HG03108 (cell line): ENCODE measurements at regions not wholly inside any gene's neighbourhood (a gene's known extent, or its start where the extent isn't known, plus 50 kb on each side); places are given as distances from the start of the nearest gene placed in this dataset.
"Not testable (repeated sequence)": the region's sequence is repeated elsewhere in the genome, so short reads cannot be mapped to it uniquely, and the experiment has no call there.

ENCODE experiments used
- ATAC-seq: cut with Tn5 transposase; IDR thresholded peaks from one replicate; pipeline ENCODE4 v1.9.1; 2021; ENCODE audit warnings: moderate library complexity; ENCODE audit not compliant: unreplicated experiment

DNA sequence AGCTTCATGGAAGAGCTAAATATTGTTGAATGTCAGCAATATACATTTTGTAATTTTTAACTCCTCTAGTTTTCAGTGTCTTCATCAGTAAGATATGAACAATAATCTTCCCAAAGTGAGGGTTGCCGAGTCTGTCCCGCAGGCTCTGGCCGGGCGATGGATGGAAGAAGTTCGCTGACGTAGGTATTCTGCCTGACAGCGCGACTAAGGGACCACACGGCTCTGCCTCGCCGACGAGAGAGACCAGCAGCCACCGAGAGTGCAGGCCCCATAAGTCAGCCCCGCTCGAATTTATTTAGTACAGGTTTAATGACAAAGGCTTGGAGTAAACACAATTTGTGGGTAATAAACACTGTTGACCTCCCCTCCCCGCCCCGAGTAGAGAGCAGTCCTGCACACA, 427.4 kb upstream of the NECTIN3 start:
- no peak for ATAC-seq

DNA sequence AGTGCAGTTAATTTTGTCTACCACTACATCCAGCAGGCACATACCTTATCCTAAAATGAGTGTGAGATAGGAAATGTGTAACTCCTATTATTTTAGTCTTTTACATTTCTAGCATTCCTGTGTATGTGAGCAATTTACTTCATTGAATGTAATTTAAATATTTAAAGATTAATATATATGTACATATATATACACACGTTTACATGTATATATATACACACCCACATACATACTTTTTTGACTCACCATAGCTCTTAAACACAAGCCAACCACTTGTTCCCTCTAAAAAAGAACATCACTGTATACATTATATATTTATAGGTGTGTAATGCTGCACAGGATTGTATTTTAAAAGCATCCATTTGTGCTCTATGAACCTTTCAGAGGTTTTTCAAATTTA, 425.6 kb upstream of the NECTIN3 start:
- ATAC-seq, result no peak

DNA sequence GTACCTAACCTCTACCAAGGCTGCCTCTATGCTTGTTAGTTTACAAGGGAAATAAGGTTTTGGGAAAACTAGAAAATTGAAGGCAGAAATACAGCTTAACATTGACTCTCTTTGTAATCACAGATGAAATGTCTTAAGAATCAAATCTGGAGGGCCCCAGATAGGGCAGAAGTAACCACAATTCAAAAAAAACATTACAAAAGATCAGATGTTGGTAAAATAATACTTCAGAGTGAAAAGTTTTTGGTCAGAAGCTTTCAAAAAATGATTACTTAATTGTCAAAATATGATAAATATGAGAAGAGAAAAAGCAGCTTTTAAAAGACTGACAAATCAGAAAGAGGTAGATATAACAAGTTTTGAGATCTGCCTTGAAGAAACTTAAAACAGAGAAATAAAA, 425.1 kb upstream of the NECTIN3 start:
- no peak for ATAC-seq

- no peak for ATAC-seq
Observed at GRCh38 chr3:110647586-110647985, 424.0 kb upstream of the NECTIN3 start.

DNA sequence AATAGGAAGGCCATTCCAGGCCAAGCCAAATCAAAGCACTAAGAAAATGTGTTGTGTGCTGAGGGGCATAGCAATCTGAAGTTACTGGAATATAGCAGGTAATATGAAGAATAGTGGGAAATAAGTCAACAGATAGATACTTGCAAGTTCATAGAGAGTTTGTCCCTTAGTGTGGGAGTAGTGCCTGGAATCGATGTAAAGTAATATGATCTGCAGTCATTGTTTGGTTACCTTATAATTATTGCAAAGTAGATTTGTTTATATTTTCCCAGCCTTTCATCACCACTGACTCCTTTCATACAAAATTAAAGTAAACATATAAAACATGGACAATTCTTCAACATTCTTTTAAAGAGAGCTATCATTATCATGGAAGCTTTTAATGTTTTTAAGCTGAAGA, 420.9 kb upstream of the NECTIN3 start:
- no peak for ATAC-seq

DNA sequence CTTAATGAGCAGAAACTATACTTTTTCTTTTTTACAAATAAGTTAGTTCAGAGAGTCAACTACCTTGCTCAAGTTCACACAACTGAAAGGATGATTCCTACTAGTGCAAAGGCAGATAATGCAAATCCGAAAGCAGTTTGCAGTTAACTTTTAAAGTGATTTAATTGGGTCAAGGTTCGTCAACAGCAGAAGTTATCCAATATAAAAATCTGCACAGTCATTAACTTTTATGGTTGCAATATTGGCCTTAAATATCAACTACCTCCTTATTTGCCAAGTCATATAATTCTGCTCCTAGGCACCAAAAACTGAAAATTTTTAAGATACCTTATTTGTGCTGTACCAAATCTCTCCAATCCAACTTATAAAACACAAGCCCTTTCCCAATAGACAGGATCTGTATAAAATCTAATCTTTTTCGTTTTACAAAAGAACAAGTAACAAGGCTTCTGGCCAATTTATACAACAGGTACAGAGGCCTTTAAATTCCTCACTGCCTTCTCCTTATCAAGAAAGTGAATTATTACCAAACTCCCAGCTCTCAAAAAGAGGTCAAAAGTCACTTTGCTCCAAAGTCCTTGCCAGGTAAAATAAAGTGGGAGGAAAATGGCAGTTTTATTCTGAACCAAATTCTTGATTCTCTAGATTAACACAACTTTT, 416.6 kb upstream of the NECTIN3 start:
- no peak for ATAC-seq

DNA sequence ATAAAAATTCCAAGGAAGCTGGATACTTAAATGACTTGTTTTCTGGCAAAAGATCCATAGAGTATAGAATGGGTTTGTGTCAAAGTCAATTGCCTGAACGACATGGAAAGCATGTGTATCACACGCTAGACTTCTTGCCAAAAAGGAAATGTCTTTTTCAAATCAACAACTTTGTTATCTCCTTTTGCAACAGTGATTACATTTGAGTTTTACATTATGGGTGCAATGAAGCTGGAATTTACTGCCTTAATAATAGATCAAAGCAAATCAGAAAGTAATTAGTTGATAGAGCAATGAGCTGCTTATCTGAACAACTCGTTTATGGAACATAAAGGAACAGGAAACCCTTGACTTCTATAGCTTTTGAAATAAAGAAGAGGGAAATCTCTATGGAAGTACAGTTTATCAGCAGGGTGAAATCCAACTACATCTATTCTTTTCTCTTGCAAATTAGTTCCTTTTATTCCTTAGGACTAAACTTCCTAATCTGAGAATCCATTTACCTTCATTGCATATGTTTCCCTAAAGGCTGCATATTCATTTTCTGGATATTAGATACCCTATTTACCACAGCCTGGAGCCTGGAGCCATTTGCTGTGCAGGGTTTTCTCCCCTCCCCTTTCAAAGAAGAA, 415.1 kb upstream of the NECTIN3 start:
- no peak for ATAC-seq

DNA sequence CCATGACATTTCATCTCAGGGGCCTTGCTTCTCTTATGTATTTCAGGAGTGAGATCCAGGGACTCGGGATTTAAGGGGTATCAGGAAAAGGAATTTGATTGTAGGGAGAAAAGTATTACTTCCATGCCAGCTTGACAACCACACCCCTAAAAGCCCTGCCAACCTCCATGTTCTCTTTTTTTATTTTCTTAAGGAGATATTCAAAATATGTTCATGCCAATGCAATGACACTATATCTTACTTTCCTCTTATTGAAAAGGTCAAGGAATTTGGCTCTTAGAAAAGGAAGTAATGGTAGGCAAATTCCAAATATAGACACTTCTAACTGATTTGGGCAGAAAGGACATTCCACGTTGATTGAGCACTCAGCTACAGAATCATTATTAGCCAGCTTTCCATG, 407.5 kb upstream of the NECTIN3 start:
- ATAC-seq, result no peak

DNA sequence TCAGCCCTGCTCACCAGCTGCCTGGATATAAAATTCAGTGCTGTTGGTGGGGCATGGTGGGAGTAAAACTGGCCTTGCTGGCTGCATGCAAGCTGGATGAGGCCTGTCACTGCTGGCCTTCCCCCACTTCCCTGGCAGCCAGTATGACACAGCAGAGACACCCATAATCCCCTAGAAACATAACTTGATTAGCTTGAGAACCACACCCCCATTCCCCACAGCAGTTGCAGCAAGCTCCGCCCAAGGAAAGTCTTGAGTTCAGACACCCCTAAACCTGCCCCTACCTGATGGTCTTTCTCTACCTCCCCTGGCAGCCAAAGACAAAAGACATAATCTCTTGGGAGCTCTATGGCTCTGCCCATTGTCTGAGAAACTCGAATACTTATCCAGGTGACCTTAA, 405.1 kb upstream of the NECTIN3 start:
- no peak for ATAC-seq

- ATAC-seq, result no peak
Observed at GRCh38 chr3:110667216-110667615, 404.4 kb upstream of the NECTIN3 start.

DNA sequence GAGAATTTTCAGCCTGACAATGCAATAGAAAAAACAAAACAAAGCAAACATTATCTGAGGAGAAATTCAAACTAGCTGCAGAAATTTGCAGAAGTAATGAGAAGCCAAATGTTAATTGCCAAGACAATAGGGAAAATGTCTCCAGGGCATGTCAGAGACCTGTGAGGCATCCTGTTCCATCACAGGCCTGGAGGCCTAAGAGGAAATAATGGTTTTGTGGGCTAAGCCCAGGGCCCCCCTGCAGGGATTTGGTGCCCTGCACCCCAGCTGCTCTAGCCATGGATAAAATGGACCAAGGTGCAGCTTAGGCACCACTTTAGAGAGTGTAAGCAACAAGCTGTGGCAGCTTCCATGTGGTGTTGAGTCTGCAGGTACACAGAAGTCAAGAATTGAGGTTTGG, 401.2 kb upstream of the NECTIN3 start:
- no peak for ATAC-seq

- ATAC-seq, result no peak
Observed at GRCh38 chr3:110677506-110677905, 394.1 kb upstream of the NECTIN3 start.

GRCh38 chr3:110679285-110679684, 392.3 kb upstream of the NECTIN3 start:
- ATAC-seq, result no peak

DNA sequence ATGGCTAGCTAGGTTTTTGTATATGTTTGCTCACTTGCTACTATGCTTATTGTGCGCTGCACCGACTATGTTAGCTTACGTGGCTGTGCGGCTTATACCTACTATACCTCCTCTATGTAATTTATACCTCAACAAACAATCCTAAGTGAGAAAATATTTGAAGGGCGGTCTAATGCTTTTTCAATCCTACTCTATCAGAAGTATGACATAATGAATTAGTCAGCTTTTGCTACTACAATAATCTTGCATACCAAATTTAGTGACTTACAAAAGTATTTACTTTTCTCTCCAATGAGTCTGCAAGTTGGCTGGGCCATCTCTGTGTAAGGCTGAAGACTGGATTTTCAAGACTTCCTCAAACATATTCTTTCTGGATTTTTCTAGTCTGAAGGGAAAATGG, 391.2 kb upstream of the NECTIN3 start:
- no peak for ATAC-seq

DNA sequence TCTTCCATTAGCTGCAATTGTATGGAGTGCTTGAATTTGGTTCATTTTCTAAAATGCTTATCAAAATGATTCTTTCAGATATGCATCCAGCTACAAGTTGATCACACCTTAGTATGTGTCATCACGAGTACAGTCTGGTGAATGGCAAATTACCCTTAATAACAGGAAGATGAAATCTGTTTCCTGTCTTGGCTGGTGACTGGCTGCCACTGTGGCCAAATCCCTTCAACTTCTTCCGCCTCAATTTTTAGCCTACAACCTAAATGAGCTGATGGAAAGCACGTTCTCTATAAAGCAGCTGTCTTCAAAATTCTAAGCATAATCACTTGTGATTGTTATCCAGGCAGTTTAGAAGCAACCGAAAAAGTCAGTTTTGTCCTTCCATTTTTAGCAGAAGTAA, 387.1 kb upstream of the NECTIN3 start:
- ATAC-seq, result no peak

DNA sequence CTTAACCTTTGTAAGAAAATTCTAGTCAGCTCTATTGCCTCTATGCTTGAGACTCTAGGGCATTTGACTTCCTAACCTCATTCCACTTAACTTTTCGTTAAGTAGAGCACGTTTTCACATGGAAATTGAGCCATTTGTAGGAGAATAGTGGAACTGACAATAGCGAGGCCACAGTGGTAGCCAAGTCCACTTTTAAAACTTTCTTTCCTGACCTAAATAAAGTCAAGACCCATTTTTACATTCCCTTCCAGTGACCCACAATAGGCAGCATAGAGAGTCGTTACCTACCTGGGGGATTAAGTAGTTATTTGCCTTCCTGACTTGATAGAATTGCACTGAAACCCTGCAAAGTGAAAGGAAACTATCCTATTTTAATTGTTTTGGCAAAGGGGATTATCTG, 386.0 kb upstream of the NECTIN3 start:
- no peak for ATAC-seq

DNA sequence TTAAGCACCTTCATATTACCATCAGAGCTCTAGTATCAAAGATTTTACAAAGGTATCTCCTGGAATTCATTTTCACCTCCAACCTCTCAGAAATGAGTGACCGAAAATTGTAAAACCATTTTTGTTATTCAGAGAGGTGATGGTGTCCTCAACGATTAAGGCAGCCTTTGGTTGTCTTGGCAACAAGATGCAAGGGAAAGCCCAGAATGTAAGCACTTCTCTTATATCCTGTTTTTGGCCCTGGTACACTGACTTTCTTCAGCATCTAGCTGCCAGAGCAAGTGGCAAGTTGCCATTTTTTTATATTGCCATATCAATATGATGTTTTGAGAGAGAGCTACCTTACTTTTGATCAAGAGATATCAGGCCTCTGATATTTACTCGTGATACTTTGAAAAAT, 384.9 kb upstream of the NECTIN3 start:
- ATAC-seq, result no peak

- ATAC-seq, result no peak
Observed at GRCh38 chr3:110687138-110687537, 384.5 kb upstream of the NECTIN3 start.

DNA sequence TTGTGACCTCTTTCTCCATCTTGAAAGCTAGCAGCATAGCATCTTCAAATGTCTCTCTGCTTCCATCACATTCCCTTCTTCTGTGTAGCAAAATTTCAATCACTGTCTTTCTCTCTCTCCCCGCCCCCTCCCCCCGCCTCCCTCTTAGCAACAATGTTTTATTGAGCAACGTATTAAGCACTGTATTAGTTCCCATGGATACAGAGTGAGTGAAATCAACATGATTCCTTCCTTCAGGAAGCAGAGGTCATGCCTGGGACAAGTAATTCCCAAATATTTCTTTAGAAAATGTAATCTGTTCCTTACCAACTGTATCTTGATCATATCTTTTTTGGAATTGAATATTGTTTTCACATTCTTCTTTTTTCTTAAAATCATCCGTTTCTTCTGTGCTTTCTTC, 373.7 kb upstream of the NECTIN3 start:
- ATAC-seq, result no peak

GRCh38 chr3:110704332-110704731, 367.3 kb upstream of the NECTIN3 start:
- not testable (repeated sequence) for ATAC-seq

DNA sequence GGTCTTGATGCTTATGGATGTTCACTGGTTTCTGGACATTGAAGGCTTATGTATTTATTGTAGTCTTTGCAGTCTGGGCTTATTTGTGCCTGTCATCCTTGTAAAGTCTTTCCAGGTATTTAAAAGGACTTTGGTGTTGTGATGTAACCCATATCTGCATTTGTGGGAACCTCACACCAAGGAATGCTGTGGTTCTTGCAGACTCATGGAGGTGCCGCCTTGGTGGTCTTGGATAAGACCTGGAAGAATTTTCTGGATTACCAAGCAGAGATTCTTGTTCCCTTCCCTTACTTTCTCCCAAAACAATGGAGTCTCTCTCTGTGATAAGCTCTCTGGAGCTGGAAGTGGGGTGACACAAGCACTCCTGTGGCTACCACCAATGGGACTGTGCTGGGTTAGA, 363.5 kb upstream of the NECTIN3 start:
- no peak for ATAC-seq

GRCh38 chr3:110710156-110710555, 361.5 kb upstream of the NECTIN3 start:
- ATAC-seq, result no peak

- ATAC-seq, result no peak
Observed at GRCh38 chr3:110710603-110711002, 361.0 kb upstream of the NECTIN3 start.
